Stimulated activated CD8-positive, alpha-beta memory T cell treated with anti-CD3 and anti-CD28 coated beads, Interleukin-15, amount 100 ng/mL, for 48 hours (primary cell): ENCODE measurements at regions not wholly inside any gene's neighbourhood (a gene's known extent, or its start where the extent isn't known, plus 50 kb on each side); places are given as distances from the start of the nearest gene placed in this dataset.

Experiments
- DNase-seq, 2 donors: peaks; one replicate each; pipeline ENCODE4 v3.0.0-alpha.2; 2020; ENCODE audit warnings: low read depth in 2 of 2

- DNase-seq, result no peak
These were observed 206.8 kb downstream of the LPIN1 start for GRCh38 chr2:11953258-11953657.

- DNase-seq, result no peak
These were observed 208.9 kb downstream of the LPIN1 start for GRCh38 chr2:11955314-11955713.

- DNase-seq, result no peak
These were observed 209.5 kb downstream of the LPIN1 start for GRCh38 chr2:11955884-11956291.

GRCh38 chr2:11962707-11963328, 216.4 kb downstream of the LPIN1 start:
- DNase-seq, result no peak

- no peak for DNase-seq
These were observed 217.5 kb downstream of the LPIN1 start for GRCh38 chr2:11963966-11964365.

- no peak for DNase-seq
These were observed 221.6 kb downstream of the LPIN1 start for GRCh38 chr2:11967946-11968465.

- DNase-seq, result no peak
These were observed 222.1 kb downstream of the LPIN1 start for GRCh38 chr2:11968521-11968920.

- DNase-seq, result no peak
These were observed 223.3 kb downstream of the LPIN1 start for GRCh38 chr2:11969774-11970173.

- no peak for DNase-seq
These were observed 228.1 kb downstream of the LPIN1 start for GRCh38 chr2:11974573-11974972.

- DNase-seq, result no peak
These were observed 228.9 kb downstream of the LPIN1 start for GRCh38 chr2:11975373-11975772.

- no peak for DNase-seq
These were observed 229.6 kb downstream of the LPIN1 start for GRCh38 chr2:11976073-11976472.

GRCh38 chr2:11977766-11978524, 231.5 kb downstream of the LPIN1 start:
- no peak for DNase-seq

GRCh38 chr2:11980809-11981208, 234.4 kb downstream of the LPIN1 start:
- no peak for DNase-seq

- no peak for DNase-seq
These were observed 237.0 kb downstream of the LPIN1 start for GRCh38 chr2:11983401-11983800.

- DNase-seq, result no peak
These were observed 237.4 kb downstream of the LPIN1 start for GRCh38 chr2:11983870-11984269.

GRCh38 chr2:11984316-11985158, 238.1 kb downstream of the LPIN1 start:
- no peak for DNase-seq

GRCh38 chr2:11985817-11986566, 239.6 kb downstream of the LPIN1 start:
- no peak for DNase-seq

GRCh38 chr2:11987151-11987550, 240.7 kb downstream of the LPIN1 start:
- no peak for DNase-seq

- no peak for DNase-seq
These were observed 242.4 kb downstream of the LPIN1 start for GRCh38 chr2:11988691-11989353.

GRCh38 chr2:11989354-11989703, 242.9 kb downstream of the LPIN1 start:
- DNase-seq, result no peak

- no peak for DNase-seq
These were observed 244.1 kb downstream of the LPIN1 start for GRCh38 chr2:11990576-11990975.
